ENCODE measurements at regions not wholly inside any gene's neighbourhood (a gene's known extent, or its start where the extent isn't known, plus 50 kb on each side); places are given as distances from the start of the nearest gene placed in this dataset.

GRCh38 chr20:6680441-6680840, 87.0 kb upstream of the BMP2 start:
- TF ChIP-seq, protein P1, sequence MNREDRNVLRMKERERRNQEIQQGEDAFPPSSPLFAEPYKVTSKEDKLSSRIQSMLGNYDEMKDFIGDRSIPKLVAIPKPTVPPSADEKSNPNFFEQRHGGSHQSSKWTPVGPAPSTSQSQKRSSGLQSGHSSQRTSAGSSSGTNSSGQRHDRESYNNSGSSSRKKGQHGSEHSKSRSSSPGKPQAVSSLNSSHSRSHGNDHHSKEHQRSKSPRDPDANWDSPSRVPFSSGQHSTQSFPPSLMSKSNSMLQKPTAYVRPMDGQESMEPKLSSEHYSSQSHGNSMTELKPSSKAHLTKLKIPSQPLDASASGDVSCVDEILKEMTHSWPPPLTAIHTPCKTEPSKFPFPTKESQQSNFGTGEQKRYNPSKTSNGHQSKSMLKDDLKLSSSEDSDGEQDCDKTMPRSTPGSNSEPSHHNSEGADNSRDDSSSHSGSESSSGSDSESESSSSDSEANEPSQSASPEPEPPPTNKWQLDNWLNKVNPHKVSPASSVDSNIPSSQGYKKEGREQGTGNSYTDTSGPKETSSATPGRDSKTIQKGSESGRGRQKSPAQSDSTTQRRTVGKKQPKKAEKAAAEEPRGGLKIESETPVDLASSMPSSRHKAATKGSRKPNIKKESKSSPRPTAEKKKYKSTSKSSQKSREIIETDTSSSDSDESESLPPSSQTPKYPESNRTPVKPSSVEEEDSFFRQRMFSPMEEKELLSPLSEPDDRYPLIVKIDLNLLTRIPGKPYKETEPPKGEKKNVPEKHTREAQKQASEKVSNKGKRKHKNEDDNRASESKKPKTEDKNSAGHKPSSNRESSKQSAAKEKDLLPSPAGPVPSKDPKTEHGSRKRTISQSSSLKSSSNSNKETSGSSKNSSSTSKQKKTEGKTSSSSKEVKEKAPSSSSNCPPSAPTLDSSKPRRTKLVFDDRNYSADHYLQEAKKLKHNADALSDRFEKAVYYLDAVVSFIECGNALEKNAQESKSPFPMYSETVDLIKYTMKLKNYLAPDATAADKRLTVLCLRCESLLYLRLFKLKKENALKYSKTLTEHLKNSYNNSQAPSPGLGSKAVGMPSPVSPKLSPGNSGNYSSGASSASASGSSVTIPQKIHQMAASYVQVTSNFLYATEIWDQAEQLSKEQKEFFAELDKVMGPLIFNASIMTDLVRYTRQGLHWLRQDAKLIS (CRISPR knock-in tag; IDR thresholded peaks at IDR 0.05; ENCODE audit: borderline replicate concordance): no peak
- TF ChIP-seq, protein P2, sequence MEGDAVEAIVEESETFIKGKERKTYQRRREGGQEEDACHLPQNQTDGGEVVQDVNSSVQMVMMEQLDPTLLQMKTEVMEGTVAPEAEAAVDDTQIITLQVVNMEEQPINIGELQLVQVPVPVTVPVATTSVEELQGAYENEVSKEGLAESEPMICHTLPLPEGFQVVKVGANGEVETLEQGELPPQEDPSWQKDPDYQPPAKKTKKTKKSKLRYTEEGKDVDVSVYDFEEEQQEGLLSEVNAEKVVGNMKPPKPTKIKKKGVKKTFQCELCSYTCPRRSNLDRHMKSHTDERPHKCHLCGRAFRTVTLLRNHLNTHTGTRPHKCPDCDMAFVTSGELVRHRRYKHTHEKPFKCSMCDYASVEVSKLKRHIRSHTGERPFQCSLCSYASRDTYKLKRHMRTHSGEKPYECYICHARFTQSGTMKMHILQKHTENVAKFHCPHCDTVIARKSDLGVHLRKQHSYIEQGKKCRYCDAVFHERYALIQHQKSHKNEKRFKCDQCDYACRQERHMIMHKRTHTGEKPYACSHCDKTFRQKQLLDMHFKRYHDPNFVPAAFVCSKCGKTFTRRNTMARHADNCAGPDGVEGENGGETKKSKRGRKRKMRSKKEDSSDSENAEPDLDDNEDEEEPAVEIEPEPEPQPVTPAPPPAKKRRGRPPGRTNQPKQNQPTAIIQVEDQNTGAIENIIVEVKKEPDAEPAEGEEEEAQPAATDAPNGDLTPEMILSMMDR (IDR thresholded peaks at IDR 0.05): no peak
- TF ChIP-seq IRF2 (CRISPR knock-in tag; IDR thresholded peaks at IDR 0.05; ENCODE audit: borderline replicate concordance, low read depth): no peak
- no peak for TF ChIP-seq NFE2L1 (CRISPR knock-in tag; IDR thresholded peaks at IDR 0.05)
- no peak for TF ChIP-seq USF2 (CRISPR knock-in tag; IDR thresholded peaks at IDR 0.05)
- TF ChIP-seq CREM (CRISPR knock-in tag; IDR thresholded peaks at IDR 0.05): no peak
- TF ChIP-seq ATF2 (CRISPR knock-in tag; IDR thresholded peaks at IDR 0.05; ENCODE audit: borderline replicate concordance, low read depth): no peak
- TF ChIP-seq CREB1 (CRISPR knock-in tag; IDR thresholded peaks at IDR 0.05): no peak
- no peak for TF ChIP-seq ZNF232 (CRISPR knock-in tag; IDR thresholded peaks at IDR 0.05)
- TF ChIP-seq, protein P3, sequence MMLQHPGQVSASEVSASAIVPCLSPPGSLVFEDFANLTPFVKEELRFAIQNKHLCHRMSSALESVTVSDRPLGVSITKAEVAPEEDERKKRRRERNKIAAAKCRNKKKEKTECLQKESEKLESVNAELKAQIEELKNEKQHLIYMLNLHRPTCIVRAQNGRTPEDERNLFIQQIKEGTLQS (CRISPR knock-in tag; conservative IDR thresholded peaks at IDR 0.05): no peak
- TF ChIP-seq E2F1 (CRISPR knock-in tag; IDR thresholded peaks at IDR 0.05): no peak
- no peak for TF ChIP-seq FOXJ3 (CRISPR knock-in tag; IDR thresholded peaks at IDR 0.05; ENCODE audit: borderline replicate concordance)
- no peak for TF ChIP-seq TEAD4 (CRISPR knock-in tag; IDR thresholded peaks at IDR 0.05)
- no peak for TF ChIP-seq ZNF423 (CRISPR knock-in tag; IDR thresholded peaks at IDR 0.05)
